ENCODE measurements at regions not wholly inside any gene's neighbourhood (a gene's known extent, or its start where the extent isn't known, plus 50 kb on each side); places are given as distances from the start of the nearest gene placed in this dataset.

DNA sequence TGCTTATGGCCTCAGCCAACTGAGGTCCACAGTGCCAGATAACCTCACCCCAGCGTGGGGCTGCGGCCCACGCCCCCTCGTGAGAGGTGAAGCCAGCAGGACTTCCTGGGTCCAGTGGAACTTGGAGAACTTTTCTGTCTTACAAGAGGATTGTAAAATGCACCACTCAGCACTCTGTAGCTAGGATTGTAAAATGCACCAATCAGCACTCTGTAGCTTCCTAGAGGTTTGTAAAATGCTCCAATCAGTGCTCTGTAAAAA, 109.1 kb downstream of the AKAP11 start:
- TF ChIP-seq, protein P1, sequence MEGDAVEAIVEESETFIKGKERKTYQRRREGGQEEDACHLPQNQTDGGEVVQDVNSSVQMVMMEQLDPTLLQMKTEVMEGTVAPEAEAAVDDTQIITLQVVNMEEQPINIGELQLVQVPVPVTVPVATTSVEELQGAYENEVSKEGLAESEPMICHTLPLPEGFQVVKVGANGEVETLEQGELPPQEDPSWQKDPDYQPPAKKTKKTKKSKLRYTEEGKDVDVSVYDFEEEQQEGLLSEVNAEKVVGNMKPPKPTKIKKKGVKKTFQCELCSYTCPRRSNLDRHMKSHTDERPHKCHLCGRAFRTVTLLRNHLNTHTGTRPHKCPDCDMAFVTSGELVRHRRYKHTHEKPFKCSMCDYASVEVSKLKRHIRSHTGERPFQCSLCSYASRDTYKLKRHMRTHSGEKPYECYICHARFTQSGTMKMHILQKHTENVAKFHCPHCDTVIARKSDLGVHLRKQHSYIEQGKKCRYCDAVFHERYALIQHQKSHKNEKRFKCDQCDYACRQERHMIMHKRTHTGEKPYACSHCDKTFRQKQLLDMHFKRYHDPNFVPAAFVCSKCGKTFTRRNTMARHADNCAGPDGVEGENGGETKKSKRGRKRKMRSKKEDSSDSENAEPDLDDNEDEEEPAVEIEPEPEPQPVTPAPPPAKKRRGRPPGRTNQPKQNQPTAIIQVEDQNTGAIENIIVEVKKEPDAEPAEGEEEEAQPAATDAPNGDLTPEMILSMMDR (optimal IDR thresholded peaks at IDR 0.05 in 1 of 3, IDR thresholded peaks at IDR 0.05 in 1 of 3, conservative IDR thresholded peaks at IDR 0.05 in 1 of 3; ENCODE audit: extremely low read depth in 1 of 3, insufficient read depth in 2 of 3, low read length in 3 of 3) = no peak
- TF ChIP-seq EZH2 (IDR thresholded peaks at IDR 0.05; ENCODE audit: low read length) = no peak

All from keratinocyte (primary cell).